K562 (cell line): ENCODE measurements at regions not wholly inside any gene's neighbourhood (a gene's known extent, or its start where the extent isn't known, plus 50 kb on each side); places are given as distances from the start of the nearest gene placed in this dataset.

ENCODE experiments used
- CTCF ChIP-seq, 3 experiments: IDR thresholded peaks in 2 of 3; conservative IDR thresholded peaks in 1 of 3; 2 replicates each; pipeline ENCODE4 v1.5.1; 2011 to 2012; ENCODE audit warnings: low read length in 3 of 3, mild to moderate bottlenecking in 3 of 3, control low read depth in 2 of 3, improper control_type of control experiment in 1 of 3, inconsistent platforms in 1 of 3, low read depth in 1 of 3, mixed read lengths in 1 of 3, moderate library complexity in 1 of 3; ENCODE audit not compliant: insufficient read depth in 2 of 3
- ELF1 ChIP-seq: fragments of 200-800 bp; sonication (Bioruptor generic); IDR thresholded peaks from 2 replicates; pipeline ENCODE4 v1.6.1; 2016; ENCODE audit warnings: missing genetic modification characterization, missing compliant biosample characterization
- FOXO4 ChIP-seq: fragments of 450-650 bp; formaldehyde crosslinking; IDR thresholded peaks from 2 replicates; pipeline ENCODE4 v1.4.0; 2020; ENCODE audit warnings: mild to moderate bottlenecking, moderate library complexity
- GABPA ChIP-seq: fragments of 200-800 bp; sonication (Bioruptor generic); conservative IDR thresholded peaks from 2 replicates; pipeline ENCODE4 v1.6.1; 2016; ENCODE audit warnings: low read depth, missing genetic modification characterization, missing compliant biosample characterization
- MXI1 ChIP-seq: IDR thresholded peaks from 2 replicates; pipeline ENCODE4 v1.6.1; 2011; ENCODE audit warnings: low read depth, mild to moderate bottlenecking, improper control_type of control experiment, low read length
- OTX1 ChIP-seq: fragments of 450-650 bp; formaldehyde crosslinking; IDR thresholded peaks from 2 replicates; pipeline ENCODE4 v1.4.0; 2022; ENCODE audit warnings: mild to moderate bottlenecking
- POLR2A ChIP-seq: fragments of 450-650 bp; conservative IDR thresholded peaks from 2 replicates; pipeline ENCODE4 v1.6.1; 2016
- RAD21 ChIP-seq, 2 experiments: fragments of 250-450 bp in 1 of 2; fragments of 450-650 bp in 1 of 2; sonication (Bioruptor Pico) in 1 of 2; formaldehyde crosslinking in 1 of 2; IDR thresholded peaks in 1 of 2; conservative IDR thresholded peaks in 1 of 2; 2 replicates each; pipeline versions ENCODE4 v1.4.0 to v1.8.0; 2020 to 2022; ENCODE audit warnings: mild to moderate bottlenecking in 2 of 2, moderate library complexity in 1 of 2
- XRCC4 ChIP-seq: IDR thresholded peaks from one replicate; pipeline ENCODE4 v1.6.1; 2011; ENCODE audit not compliant: insufficient read depth, insufficient read length; ENCODE audit errors: extremely low read depth

- TF ChIP-seq RAD21 (CRISPR knock-in tag; conservative IDR thresholded peaks at IDR 0.05 in 1 of 2, IDR thresholded peaks at IDR 0.05 in 1 of 2) (no peak), ELF1 (tag) (no peak), OTX1 (CRISPR knock-in tag) (no peak), MXI1 (no peak), GABPA (tag) (no peak), FOXO4 (CRISPR knock-in tag) (no peak), XRCC4 (no peak), POLR2A (no peak), CTCF (IDR thresholded peaks at IDR 0.05 in 2 of 3, conservative IDR thresholded peaks at IDR 0.05 in 1 of 3; ENCODE audit: insufficient read depth in 2 of 3, low read depth in 1 of 3, low read length in 3 of 3) (no peak)
Observed at GRCh38 chr11:128022761-128023160, 564.6 kb downstream of the ETS1 start.
